ENCODE measurements at regions not wholly inside any gene's neighbourhood (a gene's known extent, or its start where the extent isn't known, plus 50 kb on each side); places are given as distances from the start of the nearest gene placed in this dataset.

DNA sequence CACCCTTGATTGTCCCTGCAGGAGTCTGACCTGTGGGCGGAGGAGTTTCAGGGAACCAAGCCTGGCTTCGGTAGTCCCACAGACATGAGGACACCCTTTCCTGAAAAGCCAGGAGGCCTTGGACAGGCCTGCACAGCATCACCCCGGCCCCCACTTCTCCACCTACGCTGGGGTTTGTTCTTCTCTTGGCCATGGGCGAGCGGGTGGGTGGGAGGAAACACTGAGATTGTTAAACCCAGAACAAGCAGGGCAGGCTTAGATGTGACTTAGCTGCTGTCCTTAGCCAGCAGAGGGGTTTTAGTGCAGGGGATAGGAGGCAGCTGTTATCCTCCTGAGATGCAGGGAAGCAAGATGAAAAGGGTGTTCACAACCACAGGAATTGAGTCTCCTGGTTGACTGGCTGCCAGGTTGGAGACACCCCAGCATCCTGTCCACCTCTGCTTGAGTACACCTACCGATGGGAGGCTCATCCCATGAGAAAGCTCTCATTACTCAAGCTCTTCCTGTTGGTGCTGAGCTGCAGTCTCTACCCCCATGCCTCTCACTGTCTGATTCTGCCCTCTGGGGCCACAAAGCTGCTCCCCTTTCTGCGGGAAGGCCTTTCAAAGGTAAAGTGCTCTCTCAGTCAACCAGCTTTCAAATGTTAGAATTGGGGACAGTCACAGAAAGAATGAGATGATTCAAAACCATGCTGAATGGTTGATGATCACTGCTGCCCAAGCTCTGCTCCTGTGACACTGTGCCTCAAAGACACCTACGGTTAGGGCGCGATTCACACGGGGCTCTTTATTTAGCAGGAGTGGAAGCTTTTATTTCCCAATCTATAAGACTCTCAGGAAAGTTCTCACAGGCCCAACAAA lies 86.3 kb downstream of the IRF2BPL start (continued):
- no peak for TF ChIP-seq JUND (IDR thresholded peaks at IDR 0.05; ENCODE audit: low read depth, low read length)
- peak; percentile 78 for TF ChIP-seq SMARCA5 (IDR thresholded peaks at IDR 0.05)

- SMC1A ChIA-PET (ENCODE audit: uncharacterized antibody, unreplicated experiment), result interaction anchor here (1.1 to 12.3 kb wide), 17 partner anchors 10 to 113 kb away, joined by 3 to 233 read pairs (median 9); partner anchors contain the start of gene IRF2BPL
- no peak for DNase-seq (ENCODE audit: low read depth, low spot score)
- ATAC-seq, result no peak
- in situ Hi-C loops (cut with MboI) (no loop called here), intact Hi-C loops (cut with micrococcal nuclease; ENCODE audit: unreplicated experiment) (no loop called here)
- Histone ChIP-seq H3K27ac (ENCODE audit: control insufficient read depth, insufficient read depth) (no peak overlapping the region), H3K27me3 (replicated peaks in 1 of 2; ENCODE audit: control insufficient read depth in 2 of 2, insufficient read depth in 2 of 2, low read length in 1 of 2) (no peaks in the 10 kb centered on the region), H3K4me2 (ENCODE audit: control insufficient read depth, insufficient read depth) (no peak overlapping the region), H3K79me2 (ENCODE audit: control insufficient read depth, insufficient read depth, low read length) (no peaks in the 10 kb centered on the region), H4K20me1 (ENCODE audit: control insufficient read depth, insufficient read depth) (no peaks in the 10 kb centered on the region), H3K36me3 (ENCODE audit: control insufficient read depth in 2 of 2, insufficient read depth in 2 of 2, low read length in 1 of 2) (no peaks in the 10 kb centered on the region), H3K9ac (ENCODE audit: control insufficient read depth, insufficient read depth, low read length) (no peak overlapping the region), H3K4me3 (no peak overlapping the region), H2AFZ (ENCODE audit: control insufficient read depth, low read depth, low read length) (no peak overlapping the region), H3K4me1 (ENCODE audit: control insufficient read depth, insufficient read depth, low read length) (peaks cover 15% of the 10 kb centered on the region), H3K9me3 (replicated peaks; ENCODE audit: control insufficient read depth, insufficient read depth, low read length) (no peaks in the 10 kb centered on the region)
- BruUV-seq (replicated peaks), result no TSS peak
- RAD21 ChIA-PET (ENCODE audit: unreplicated experiment), result interaction anchor here (1.2 to 11.9 kb wide), 17 partner anchors 9 to 180 kb away, joined by 3 to 285 read pairs (median 10); partner anchors contain the start of gene IRF2BPL
- no peak for FAIRE-seq
- CTCF ChIA-PET, result interaction anchor here (1.2 to 8.1 kb wide), 9 partner anchors 12 to 112 kb away, joined by 4 to 189 read pairs (median 14); partner anchors contain the start of gene IRF2BPL
- WGBS (ENCODE audit: insufficient coverage, insufficient replicate concordance, low lambda C conversion rate, missing lambda C conversion rate), result 94% methylated on average over 7 of the region's 7 CpGs
- POLR2A ChIA-PET, result interaction anchor here (0.8 to 7.0 kb wide), 10 partner anchors 11 to 143 kb away, joined by 3 to 95 read pairs (median 11); partner anchors contain the start of gene IRF2BPL
- no peak for TF ChIP-seq ELK1 (IDR thresholded peaks at IDR 0.05; ENCODE audit: low read depth, low read length)
- no peak for TF ChIP-seq FOS (IDR thresholded peaks at IDR 0.05; ENCODE audit: borderline replicate concordance, extremely low read depth, insufficient read length)
- TF ChIP-seq, protein P1, sequence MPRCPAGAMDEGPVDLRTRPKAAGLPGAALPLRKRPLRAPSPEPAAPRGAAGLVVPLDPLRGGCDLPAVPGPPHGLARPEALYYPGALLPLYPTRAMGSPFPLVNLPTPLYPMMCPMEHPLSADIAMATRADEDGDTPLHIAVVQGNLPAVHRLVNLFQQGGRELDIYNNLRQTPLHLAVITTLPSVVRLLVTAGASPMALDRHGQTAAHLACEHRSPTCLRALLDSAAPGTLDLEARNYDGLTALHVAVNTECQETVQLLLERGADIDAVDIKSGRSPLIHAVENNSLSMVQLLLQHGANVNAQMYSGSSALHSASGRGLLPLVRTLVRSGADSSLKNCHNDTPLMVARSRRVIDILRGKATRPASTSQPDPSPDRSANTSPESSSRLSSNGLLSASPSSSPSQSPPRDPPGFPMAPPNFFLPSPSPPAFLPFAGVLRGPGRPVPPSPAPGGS (IDR thresholded peaks at IDR 0.05; ENCODE audit: borderline replicate concordance, insufficient read depth, low read depth, low read length, poor library complexity, severe bottlenecking), result no peak
- no peak for TF ChIP-seq TCF12 (IDR thresholded peaks at IDR 0.05; ENCODE audit: low read depth, low read length)
- TF ChIP-seq MYC (IDR thresholded peaks at IDR 0.05; ENCODE audit: insufficient read depth, insufficient read length, insufficient replicate concordance, low read length, severe bottlenecking), result no peak
- no peak for TF ChIP-seq ZBTB11 (CRISPR knock-in tag; IDR thresholded peaks at IDR 0.05)
- no peak for TF ChIP-seq ESRRA (IDR thresholded peaks at IDR 0.05; ENCODE audit: low read length)
- no peak for TF ChIP-seq ZNF217 (IDR thresholded peaks at IDR 0.05)
- no peak for TF ChIP-seq BCL11A (IDR thresholded peaks at IDR 0.05; ENCODE audit: low read depth, low read length)
- TF ChIP-seq, protein P2, sequence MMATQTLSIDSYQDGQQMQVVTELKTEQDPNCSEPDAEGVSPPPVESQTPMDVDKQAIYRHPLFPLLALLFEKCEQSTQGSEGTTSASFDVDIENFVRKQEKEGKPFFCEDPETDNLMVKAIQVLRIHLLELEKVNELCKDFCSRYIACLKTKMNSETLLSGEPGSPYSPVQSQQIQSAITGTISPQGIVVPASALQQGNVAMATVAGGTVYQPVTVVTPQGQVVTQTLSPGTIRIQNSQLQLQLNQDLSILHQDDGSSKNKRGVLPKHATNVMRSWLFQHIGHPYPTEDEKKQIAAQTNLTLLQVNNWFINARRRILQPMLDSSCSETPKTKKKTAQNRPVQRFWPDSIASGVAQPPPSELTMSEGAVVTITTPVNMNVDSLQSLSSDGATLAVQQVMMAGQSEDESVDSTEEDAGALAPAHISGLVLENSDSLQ (IDR thresholded peaks at IDR 0.05), result no peak
- TF ChIP-seq FOXK2 (IDR thresholded peaks at IDR 0.05), result no peak
- no peak for TF ChIP-seq ZNF384 (IDR thresholded peaks at IDR 0.05; ENCODE audit: borderline replicate concordance, low read depth, low read length)
- TF ChIP-seq RBBP5 (conservative IDR thresholded peaks at IDR 0.05), result no peak
Measured at GRCh38 chr14:76941544-76941943, 87.0 kb downstream of the IRF2BPL start.

Measured in GM12878 (cell line).